H9 (cell line): ENCODE measurements at regions not wholly inside any gene's neighbourhood (a gene's known extent, or its start where the extent isn't known, plus 50 kb on each side); places are given as distances from the start of the nearest gene placed in this dataset.
"Not testable (repeated sequence)": the region's sequence is repeated elsewhere in the genome, so short reads cannot be mapped to it uniquely, and the experiment has no call there.

Experiments
- DNase-seq: peaks from one replicate; pipeline ENCODE4 v3.0.0-alpha.2; 2017
- H2AFZ ChIP-seq: one replicate; pipeline ENCODE4 v1.6.1; 2013; ENCODE audit warnings: mild to moderate bottlenecking, low read length, control low read depth, moderate library complexity
- H2AK5ac ChIP-seq: 2 replicates; pipeline ENCODE4 v1.6.1; 2013; ENCODE audit warnings: low read length, control low read depth, mixed read lengths; ENCODE audit not compliant: insufficient read length
- H2BK120ac ChIP-seq: one replicate; pipeline ENCODE4 v1.6.1; 2013; ENCODE audit warnings: low read depth, mild to moderate bottlenecking, low read length, control low read depth, inconsistent platforms; ENCODE audit not compliant: poor library complexity, severe bottlenecking
- H2BK12ac ChIP-seq: 2 replicates; pipeline ENCODE4 v1.6.1; 2013; ENCODE audit warnings: low read length, control low read depth, mixed read lengths, low read depth; ENCODE audit not compliant: insufficient read length
- H2BK15ac ChIP-seq: 2 replicates; pipeline ENCODE4 v1.6.1; 2013; ENCODE audit warnings: low read depth, low read length, control low read depth
- H2BK20ac ChIP-seq: one replicate; pipeline ENCODE4 v1.6.1; 2013; ENCODE audit warnings: low read depth, mild to moderate bottlenecking, low read length, control low read depth, inconsistent platforms; ENCODE audit not compliant: poor library complexity, severe bottlenecking
- H2BK5ac ChIP-seq: 2 replicates; pipeline ENCODE4 v1.6.1; 2013; ENCODE audit warnings: low read length, control low read depth, mixed read lengths; ENCODE audit not compliant: insufficient read length
- H3K14ac ChIP-seq: 2 replicates; pipeline ENCODE4 v1.6.1; 2013; ENCODE audit warnings: low read length, control low read depth; ENCODE audit not compliant: insufficient read depth
- H3K18ac ChIP-seq: 2 replicates; pipeline ENCODE4 v1.6.1; 2013; ENCODE audit warnings: low read depth, mild to moderate bottlenecking, mixed read lengths, low read length, control low read depth; ENCODE audit not compliant: insufficient read length
- H3K23ac ChIP-seq: 2 replicates; pipeline ENCODE4 v1.6.1; 2013; ENCODE audit warnings: low read length, control low read depth, mixed read lengths, low read depth; ENCODE audit not compliant: insufficient read length
- H3K23me2 ChIP-seq: 2 replicates; pipeline ENCODE4 v1.6.1; 2013; ENCODE audit warnings: low read depth, mild to moderate bottlenecking, mixed read lengths, low read length, control low read depth; ENCODE audit not compliant: insufficient read length, poor library complexity, severe bottlenecking
- H3K27ac ChIP-seq: 2 replicates; pipeline ENCODE4 v1.5.1; 2013; ENCODE audit warnings: low read length, control low read depth, mixed read lengths, low read depth; ENCODE audit not compliant: insufficient read length
- H3K27me3 ChIP-seq: 2 replicates; pipeline ENCODE4 v1.6.1; 2013; ENCODE audit warnings: low read length, control low read depth, inconsistent platforms; ENCODE audit not compliant: insufficient read depth
- H3K4ac ChIP-seq: 2 replicates; pipeline ENCODE4 v1.6.1; 2013; ENCODE audit warnings: low read depth, mild to moderate bottlenecking, control low read depth, inconsistent platforms, low read length, moderate library complexity
- H3K4me1 ChIP-seq: 2 replicates; pipeline ENCODE4 v1.6.1; 2013; ENCODE audit warnings: low read length, control low read depth, inconsistent platforms; ENCODE audit not compliant: insufficient read depth
- H3K4me2 ChIP-seq: 2 replicates; pipeline ENCODE4 v1.6.1; 2013; ENCODE audit warnings: low read length, control low read depth, mixed read lengths; ENCODE audit not compliant: insufficient read length, insufficient read depth
- H3K56ac ChIP-seq: 2 replicates; pipeline ENCODE4 v1.6.1; 2013; ENCODE audit warnings: low read depth, mild to moderate bottlenecking, mixed read lengths, low read length, control low read depth; ENCODE audit not compliant: insufficient read length
- H3K79me1 ChIP-seq: 2 replicates; pipeline ENCODE4 v1.6.1; 2013; ENCODE audit warnings: low read depth, mild to moderate bottlenecking, moderate library complexity, low read length, control low read depth, inconsistent platforms; ENCODE audit not compliant: insufficient read depth, poor library complexity, severe bottlenecking
- H3K79me2 ChIP-seq: 2 replicates; pipeline ENCODE4 v1.6.1; 2013; ENCODE audit warnings: low read length, control low read depth, inconsistent platforms; ENCODE audit not compliant: insufficient read depth
- H3K9ac ChIP-seq: 2 replicates; pipeline ENCODE4 v1.6.1; 2013; ENCODE audit warnings: low read length, control low read depth, mixed read lengths; ENCODE audit not compliant: insufficient read length; ENCODE audit errors: extremely low read depth
- H3K9me3 ChIP-seq: one replicate; pipeline ENCODE4 v1.6.1; 2013; ENCODE audit warnings: low read depth, low read length, inconsistent platforms; ENCODE audit not compliant: control insufficient read depth
- H3T11ph ChIP-seq: one replicate; pipeline ENCODE4 v1.6.1; 2013; ENCODE audit warnings: mild to moderate bottlenecking, low read length, control low read depth, inconsistent platforms
- H4K20me1 ChIP-seq: one replicate; pipeline ENCODE4 v1.6.1; 2013; ENCODE audit not compliant: control insufficient read depth, insufficient read length, insufficient read depth
- H4K5ac ChIP-seq: 2 replicates; pipeline ENCODE4 v1.6.1; 2013; ENCODE audit warnings: low read depth, mild to moderate bottlenecking, mixed read lengths, low read length, control low read depth; ENCODE audit not compliant: insufficient read length
- H4K8ac ChIP-seq: replicated peaks from 2 replicates; pipeline ENCODE4 v1.6.1; 2013; ENCODE audit warnings: low read length, control low read depth, mixed read lengths, low read depth; ENCODE audit not compliant: insufficient read length
- H4K91ac ChIP-seq: 2 replicates; pipeline ENCODE4 v1.6.1; 2013; ENCODE audit warnings: low read depth, mild to moderate bottlenecking, moderate library complexity, mixed read lengths, low read length, control low read depth; ENCODE audit not compliant: insufficient read length
- H3K27ac Mint-ChIP-seq, 3 experiments: 2 replicates in 2 of 3; 3 replicates in 1 of 3; pipeline ENCODE4 v1.8.0; 2020 to 2021; ENCODE audit warnings: mixed read lengths in 3 of 3, mild to moderate bottlenecking in 1 of 3, moderate library complexity in 1 of 3
- H3K27me3 Mint-ChIP-seq: 2 replicates; pipeline ENCODE4 v1.8.0; 2021; ENCODE audit warnings: low read depth, mild to moderate bottlenecking, moderate library complexity, mixed read lengths
- H3K36me3 Mint-ChIP-seq, 3 experiments: 2 replicates in 2 of 3; 3 replicates in 1 of 3; pipeline ENCODE4 v1.8.0; 2020 to 2021; ENCODE audit warnings: low read depth in 3 of 3, mixed read lengths in 3 of 3; ENCODE audit not compliant: insufficient read depth in 1 of 3
- H3K4me1 Mint-ChIP-seq, 2 experiments: 2 replicates each; pipeline ENCODE4 v1.8.0; 2020; ENCODE audit warnings: mixed read lengths in 2 of 2
- H3K4me3 Mint-ChIP-seq, 2 experiments: 2 replicates in 1 of 2; 3 replicates in 1 of 2; pipeline ENCODE4 v1.8.0; 2020 to 2021; ENCODE audit warnings: mild to moderate bottlenecking in 2 of 2, mixed read lengths in 2 of 2, moderate library complexity in 1 of 2
- H3K9me3 Mint-ChIP-seq, 2 experiments: 2 replicates in 1 of 2; 3 replicates in 1 of 2; pipeline ENCODE4 v1.8.0; 2020; ENCODE audit warnings: mild to moderate bottlenecking in 2 of 2, mixed read lengths in 2 of 2, moderate library complexity in 1 of 2
- CTCF ChIP-seq: fragments of 200-600 bp; sonication (generic); conservative IDR thresholded peaks from 3 replicates; pipeline ENCODE4 v1.8.0; 2021; ENCODE audit warnings: antibody characterized with exemption, mild to moderate bottlenecking
- WGBS: extraction: QIAGEN DNeasy Blood & Tissue Kit; methylation state at CpG from one replicate; pipeline ENCODE4 v1.1.7; 2013; ENCODE audit warnings: missing lambda C conversion rate, low lambda C conversion rate, mixed read lengths; ENCODE audit not compliant: insufficient read length; ENCODE audit errors: extremely low coverage; 5-methylcytosine and 5-hydroxymethylcytosine counted together

GRCh38 chr2:176914371-176914770 lies 298.2 kb upstream of the HNRNPA3 start:
- H3K9ac ChIP-seq = no peak overlapping the region
- no peaks in the 10 kb centered on the region for H3K9me3 ChIP-seq
- no peak overlapping the region for H2BK5ac ChIP-seq
- no peaks in the 10 kb centered on the region for H3K79me1 ChIP-seq
- no peak overlapping the region for H4K5ac ChIP-seq
- H2BK12ac ChIP-seq = no peak overlapping the region
- no peaks in the 10 kb centered on the region for H3K79me2 ChIP-seq
- H4K20me1 ChIP-seq = no peaks in the 10 kb centered on the region
- H3K27me3 Mint-ChIP-seq = no peaks in the 10 kb centered on the region
- H3K23me2 ChIP-seq = no peaks in the 10 kb centered on the region
- H2AK5ac ChIP-seq = no peak overlapping the region
- DNase-seq = no peak
- H4K8ac ChIP-seq = no peak overlapping the region
- no peaks in the 10 kb centered on the region for H3K36me3 Mint-ChIP-seq
- no peak for TF ChIP-seq CTCF
- H2BK120ac ChIP-seq = no peak overlapping the region
- H3K27ac ChIP-seq = no peak overlapping the region
- H3K4me1 Mint-ChIP-seq = no peaks in the 10 kb centered on the region
- no peak overlapping the region for H4K91ac ChIP-seq
- H2AFZ ChIP-seq = no peak overlapping the region
- no peak overlapping the region for H3K14ac ChIP-seq
- WGBS = no CpG with 5 or more reads among the region's 3 CpGs
- H3K27ac Mint-ChIP-seq = no peak overlapping the region
- no peaks in the 10 kb centered on the region for H3K27me3 ChIP-seq
- no peak overlapping the region for H2BK20ac ChIP-seq
- no peak overlapping the region for H3K4ac ChIP-seq
- no peaks in the 10 kb centered on the region for H3K4me1 ChIP-seq
- no peaks in the 10 kb centered on the region for H3K9me3 Mint-ChIP-seq
- no peak overlapping the region for H3K4me2 ChIP-seq
- H3K56ac ChIP-seq = no peak overlapping the region
- H3T11ph ChIP-seq = no peak overlapping the region
- H3K18ac ChIP-seq = no peak overlapping the region
- no peak overlapping the region for H3K4me3 Mint-ChIP-seq
- H3K23ac ChIP-seq = no peak overlapping the region
- H2BK15ac ChIP-seq = no peak overlapping the region

GRCh38 chr2:176922545-176922944 lies 290.0 kb upstream of the HNRNPA3 start:
- H2AK5ac ChIP-seq, H3K4me2 ChIP-seq, H2BK5ac ChIP-seq, H3K4me1 ChIP-seq, H3K14ac ChIP-seq, H3K18ac ChIP-seq, H3K27ac Mint-ChIP-seq, H4K20me1 ChIP-seq, H3K9ac ChIP-seq, H3K4me3 Mint-ChIP-seq, H3K56ac ChIP-seq, H4K5ac ChIP-seq, H3T11ph ChIP-seq, H3K79me2 ChIP-seq, H2BK120ac ChIP-seq, H2BK12ac ChIP-seq, H3K36me3 Mint-ChIP-seq, H3K27ac ChIP-seq, H3K79me1 ChIP-seq, H3K23me2 ChIP-seq, H3K27me3 Mint-ChIP-seq, H3K4me1 Mint-ChIP-seq, H3K4ac ChIP-seq, H2BK20ac ChIP-seq, DNase-seq, H3K9me3 ChIP-seq, H4K8ac ChIP-seq, H2AFZ ChIP-seq, H3K23ac ChIP-seq, H3K27me3 ChIP-seq, H2BK15ac ChIP-seq, H4K91ac ChIP-seq, H3K9me3 Mint-ChIP-seq: not testable (repeated sequence)
- no CpG with 5 or more reads among the region's 3 CpGs for WGBS
